ENCODE measurements at regions not wholly inside any gene's neighbourhood (a gene's known extent, or its start where the extent isn't known, plus 50 kb on each side); places are given as distances from the start of the nearest gene placed in this dataset.

DNA sequence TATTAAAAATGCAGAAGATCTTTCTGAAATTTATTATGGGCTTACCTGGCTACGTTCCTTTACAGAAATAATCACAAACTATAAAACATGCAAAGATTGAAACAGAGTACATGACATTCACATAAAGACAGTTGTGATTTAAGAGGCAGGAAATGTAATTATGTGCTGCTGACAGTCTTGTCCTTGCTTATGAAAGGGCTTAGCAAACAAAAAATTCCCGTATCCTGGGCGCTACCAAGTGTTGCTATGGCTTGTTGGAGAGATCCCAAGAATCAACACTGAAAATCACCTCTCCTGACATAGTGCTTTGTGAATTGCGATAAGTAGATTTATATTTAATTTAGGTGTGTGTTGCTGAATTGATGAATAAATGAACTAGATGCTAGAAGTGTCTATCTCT lies 352.5 kb upstream of the C9orf72 start:
- peak; percentile 82 for DNase-seq

DNA sequence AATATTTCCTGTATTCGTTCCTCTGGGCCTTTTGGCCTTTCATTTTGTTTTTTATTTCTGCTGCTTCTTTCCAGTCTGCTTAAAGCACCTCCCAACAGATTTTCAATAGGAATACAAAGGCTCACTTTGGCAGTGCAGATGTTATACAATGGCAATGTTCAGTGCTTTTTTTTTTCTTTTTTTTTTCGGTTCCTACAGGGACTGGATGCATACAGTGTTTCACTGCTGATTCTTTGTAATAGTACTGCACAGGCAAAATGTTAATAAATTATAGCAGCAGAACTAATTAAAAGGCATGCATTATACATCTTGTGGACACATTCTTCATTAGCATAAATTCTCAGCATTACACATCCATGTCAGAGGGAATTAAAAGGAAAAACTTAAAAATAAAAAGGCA lies 356.6 kb upstream of the C9orf72 start:
- no peak for DNase-seq

DNA sequence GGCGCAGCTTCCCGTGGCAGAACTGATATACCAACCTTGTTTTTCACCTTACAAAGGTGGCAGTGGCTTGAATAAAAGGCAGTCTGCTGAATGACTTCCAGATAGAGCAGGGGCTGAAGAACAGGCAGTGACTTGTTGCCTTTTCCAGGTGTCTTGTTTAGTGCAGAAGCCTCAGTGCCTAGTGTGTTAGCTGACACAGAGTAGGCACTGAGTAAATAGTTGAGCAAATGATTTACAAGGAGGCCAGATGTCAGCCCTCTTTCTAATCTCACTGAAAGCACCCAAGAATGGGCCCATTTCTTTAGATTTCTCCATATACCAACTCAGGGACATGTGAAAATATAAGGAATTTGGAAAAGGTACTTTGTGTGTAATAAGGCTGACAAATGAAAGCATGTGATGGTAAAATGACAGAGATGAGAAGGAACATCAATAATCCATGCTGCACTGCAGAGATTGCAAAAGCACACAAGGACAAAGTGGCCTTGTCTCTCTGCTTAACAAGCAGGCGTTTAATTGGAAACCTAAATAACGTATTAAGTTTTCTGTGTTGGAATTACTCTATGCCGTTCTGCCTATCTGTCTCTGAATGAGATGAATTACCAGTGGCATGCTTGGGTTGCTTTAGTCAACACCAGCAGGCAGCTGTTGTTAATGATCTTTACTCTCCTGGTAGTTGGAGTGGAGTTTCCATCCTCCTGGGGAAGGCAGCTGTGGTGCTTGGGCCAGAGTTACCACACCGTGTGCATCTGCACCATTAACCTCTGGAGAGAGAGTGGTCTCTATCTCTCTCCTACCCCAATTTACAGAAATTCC lies 360.1 kb upstream of the C9orf72 start:
- peak; percentile 59 for DNase-seq

DNA sequence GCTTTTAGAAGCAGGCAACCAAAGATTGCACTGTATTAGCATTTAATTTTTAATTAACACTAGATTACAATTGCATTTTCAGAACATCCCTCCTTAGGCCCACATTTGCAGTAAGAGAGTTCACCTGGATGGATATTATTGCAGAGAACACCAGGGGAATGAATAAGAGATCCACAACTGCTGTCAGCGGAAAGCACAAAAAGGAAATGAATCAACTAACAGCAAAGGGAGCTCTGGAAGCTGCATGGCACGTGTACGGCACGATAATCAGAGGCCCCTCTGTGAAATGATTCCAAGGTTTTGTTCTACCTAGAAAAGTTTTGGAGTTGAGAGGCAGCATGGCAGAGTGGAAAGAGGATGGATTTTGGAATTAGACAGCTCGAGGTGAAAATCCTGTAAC lies 361.2 kb upstream of the C9orf72 start:
- DNase-seq, result no peak

DNA sequence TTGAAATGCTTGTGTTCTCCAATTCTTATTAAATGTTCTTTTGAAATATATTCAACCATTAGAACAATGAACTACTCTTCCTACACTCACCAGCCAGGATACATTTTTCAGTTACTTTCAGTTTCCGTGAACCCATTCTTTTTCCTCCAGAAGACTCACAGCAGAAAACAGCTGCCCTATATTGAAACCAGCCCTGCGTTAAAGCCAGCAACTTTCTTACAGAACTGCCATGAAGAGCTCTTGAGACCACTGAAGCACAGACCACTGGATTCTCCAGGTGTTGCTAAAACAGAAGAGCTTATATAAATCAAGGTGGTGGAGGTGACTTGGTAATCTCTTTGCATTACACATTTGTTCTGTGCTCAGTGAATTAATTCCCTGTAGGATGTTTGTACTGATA lies 365.9 kb upstream of the C9orf72 start:
- peak; percentile 21 for DNase-seq

DNA sequence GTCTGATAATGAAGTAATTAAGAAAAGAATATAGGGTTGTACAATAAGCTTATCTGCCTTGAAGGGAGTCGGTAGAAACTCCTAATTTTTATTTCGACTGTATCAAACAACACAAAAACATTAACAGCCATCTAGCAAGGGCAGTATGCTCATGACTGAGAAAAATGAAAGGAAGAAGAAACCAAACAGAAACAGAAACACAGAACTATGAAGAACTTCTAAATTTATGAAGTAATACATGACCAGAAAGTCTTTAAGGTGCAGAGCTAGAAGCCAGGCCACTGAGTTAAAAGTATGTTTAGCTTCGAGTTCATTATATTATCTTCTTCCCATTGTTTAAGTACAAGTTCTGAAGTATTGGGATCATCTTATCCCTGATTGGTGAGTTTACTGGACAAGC lies 367.3 kb upstream of the C9orf72 start:
- DNase-seq, result no peak

DNA sequence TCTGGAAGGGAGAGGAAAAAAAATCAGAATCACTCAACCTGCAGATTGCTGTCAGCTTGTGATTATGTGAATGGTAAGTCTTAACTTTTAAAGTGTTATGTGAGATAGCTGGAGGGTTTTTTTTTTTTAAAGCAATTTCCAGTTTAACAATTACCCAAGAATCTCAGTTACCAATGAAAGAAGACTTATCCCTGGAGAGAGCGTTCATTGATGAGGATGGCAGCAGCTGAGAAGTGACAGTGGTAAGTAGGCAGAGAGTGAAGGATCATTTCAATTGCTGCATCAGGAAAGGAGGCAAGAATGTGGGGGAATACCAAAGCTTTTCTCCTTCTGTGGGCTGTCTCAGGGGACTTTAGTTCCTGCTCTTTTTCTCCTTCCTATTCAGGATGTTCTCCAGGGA lies 370.2 kb upstream of the C9orf72 start:
- peak; percentile 77 for DNase-seq

DNA sequence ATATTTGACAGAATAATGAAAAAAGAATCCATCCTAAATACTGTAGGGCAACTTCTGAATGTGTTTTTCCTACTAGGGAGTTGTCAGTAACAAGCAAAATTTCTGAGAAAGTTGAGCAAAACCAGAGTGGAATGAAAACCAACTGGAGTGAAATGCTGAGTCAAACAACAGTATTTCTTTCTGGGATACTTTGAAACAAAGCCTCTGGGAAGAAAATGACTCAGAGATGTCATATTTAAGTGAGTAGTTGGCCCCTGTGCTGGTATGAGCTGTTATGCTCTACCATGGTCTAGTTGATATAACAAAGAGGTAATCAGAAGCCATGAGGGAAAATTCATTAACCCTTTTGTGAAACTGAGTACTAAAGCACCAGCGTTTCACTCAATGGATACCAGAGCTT lies 372.1 kb upstream of the C9orf72 start:
- no peak for DNase-seq

DNA sequence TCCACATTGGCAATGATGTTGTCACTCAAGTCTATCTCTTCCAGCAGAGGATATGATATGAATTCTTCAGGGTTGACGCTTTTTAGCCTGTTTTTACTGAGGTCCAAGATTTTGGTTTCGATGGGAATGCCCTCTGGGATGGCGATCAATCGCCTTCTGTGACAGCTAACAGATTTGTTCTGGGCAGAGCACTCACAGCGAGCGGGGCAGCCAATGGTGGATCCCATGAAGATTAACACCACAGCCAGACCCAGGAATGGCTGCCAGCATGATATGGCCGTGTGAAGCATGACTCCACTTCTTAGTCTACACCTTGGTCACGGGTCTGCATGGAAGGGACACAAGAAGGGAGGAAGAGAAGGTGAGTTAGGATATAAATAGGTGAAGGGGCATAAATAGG lies 377.1 kb upstream of the C9orf72 start:
- no peak for DNase-seq

DNA sequence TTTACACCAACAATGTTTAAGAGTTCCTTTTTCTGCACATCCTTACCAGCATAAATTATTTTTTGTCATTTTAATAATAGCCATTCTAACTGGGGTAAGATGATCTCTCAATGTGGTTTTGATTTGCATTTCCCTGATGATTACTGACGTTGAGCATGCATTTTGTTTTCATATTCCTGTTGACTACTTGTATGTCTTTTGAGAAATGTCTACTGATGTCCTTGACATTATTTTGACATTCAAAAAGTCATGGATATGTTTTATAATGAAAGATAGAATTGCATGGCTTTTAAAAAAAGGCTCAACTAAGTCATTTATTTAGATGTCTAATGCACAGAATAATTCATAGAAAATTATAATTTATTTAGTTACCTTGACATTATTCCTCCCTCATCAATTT lies 381.6 kb upstream of the C9orf72 start:
- DNase-seq, result no peak

DNA sequence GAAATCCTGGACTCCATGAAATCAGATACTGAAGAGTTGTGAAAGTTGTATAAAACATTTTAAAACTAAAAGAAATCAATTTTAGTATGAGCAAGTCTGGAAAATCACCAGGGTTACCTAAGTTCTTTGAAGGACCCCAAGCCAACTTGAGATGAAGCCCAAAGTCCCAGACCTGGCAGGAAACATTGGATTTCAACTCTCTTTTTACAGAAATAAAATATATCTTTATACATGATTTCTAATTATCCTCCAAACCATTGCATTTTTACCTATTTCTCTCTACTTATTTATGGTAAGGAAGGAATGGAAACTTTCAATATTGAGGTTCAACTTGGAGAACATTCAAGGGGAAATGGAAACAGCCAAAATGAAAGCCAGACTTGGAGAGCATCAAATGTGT lies 390.6 kb upstream of the C9orf72 start:
- DNase-seq, result no peak

DNA sequence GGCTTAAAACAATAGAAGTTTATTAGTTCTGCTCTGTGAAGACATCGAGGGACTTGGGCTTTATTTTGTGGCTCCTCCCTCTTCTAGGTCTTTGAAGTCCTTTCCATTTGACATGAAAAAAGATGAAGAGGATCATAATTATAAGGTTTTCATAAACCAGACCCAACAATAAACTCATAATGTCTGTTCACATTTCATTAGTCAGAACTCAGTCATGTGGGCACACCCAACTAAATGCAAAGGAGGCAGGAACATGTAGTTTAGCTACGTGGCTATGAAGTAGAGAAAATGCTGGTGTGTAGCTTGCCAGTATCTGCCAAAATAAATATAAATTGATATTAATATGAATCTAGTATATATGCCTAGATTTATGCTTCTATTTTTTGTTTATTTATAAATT lies 393.9 kb upstream of the C9orf72 start:
- no peak for DNase-seq

DNA sequence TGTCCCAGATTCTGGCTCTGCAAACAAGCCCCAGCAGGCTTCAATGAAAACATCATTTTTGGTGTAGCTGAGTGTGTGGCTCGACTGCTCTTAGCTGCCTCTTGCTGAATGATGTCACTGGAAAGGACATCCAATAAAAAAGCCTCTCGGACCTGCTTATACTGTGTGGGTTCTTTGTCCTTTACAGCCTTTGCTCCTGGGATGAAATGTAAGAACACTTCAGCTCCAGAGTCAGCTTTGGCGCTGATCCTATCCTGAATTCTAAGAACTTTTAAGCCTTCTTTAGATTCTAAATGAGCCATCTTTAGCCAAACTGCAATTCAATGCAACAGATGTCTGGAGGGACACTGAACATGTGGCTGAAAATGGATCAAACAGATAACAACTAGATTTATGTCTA lies 404.6 kb upstream of the C9orf72 start:
- peak; percentile 82 for DNase-seq

DNA sequence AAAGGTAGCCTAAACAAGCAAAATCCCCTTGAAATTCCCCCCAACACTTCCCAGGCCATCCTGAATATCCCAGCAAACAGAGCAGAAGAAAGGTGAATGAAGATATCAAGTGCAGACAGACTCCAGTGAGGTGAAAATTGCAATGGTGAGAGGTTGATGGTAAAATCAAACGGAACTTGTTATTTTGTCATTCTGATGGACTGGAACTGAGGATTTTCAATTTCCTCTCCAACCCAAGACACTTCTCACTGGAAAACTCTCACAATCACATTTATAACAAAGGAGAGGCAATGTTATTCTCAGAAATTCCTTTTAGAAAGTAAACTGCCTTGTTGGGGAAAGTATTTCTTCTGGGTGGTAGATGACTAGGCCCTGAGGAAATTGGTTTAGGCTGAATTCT lies 412.4 kb upstream of the C9orf72 start:
- no peak for DNase-seq

DNA sequence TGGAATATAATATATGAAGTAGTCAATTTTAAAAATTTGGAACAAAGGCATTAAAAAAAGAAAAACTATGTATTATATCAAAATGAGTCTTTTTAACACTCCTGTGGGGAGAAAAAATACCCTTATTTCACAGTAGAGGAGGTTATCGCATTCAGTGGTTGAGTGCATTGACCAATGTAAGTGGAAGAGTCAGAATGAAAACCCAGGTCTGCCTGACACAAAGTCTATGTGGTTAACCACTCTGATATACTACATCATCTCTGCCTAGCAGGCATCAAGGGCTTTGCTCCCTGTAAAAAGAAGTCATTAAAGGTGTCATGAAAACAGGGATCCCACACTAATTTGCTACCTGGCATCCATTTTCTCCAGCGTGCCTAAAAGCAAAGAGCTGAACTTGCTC lies 417.2 kb upstream of the C9orf72 start:
- no peak for DNase-seq

DNA sequence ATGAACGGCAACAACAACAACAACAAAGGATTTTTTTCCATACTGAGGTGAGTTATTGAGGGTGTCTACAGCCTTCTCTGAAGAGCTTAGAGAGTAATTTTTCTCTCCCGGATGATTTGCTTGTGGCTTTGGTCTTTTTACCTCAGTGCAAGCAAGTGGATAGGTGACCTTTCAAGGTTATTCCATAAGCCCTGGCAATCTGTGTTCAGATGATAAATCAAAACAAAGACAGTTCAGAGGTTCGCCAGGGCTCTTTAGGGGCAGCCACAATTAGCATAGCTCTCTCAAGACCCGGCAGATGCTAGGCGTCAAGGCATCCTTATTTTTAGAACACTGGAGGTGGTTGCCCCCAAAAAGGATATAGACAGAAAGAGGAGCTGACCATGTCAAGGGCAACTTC lies 417.9 kb upstream of the C9orf72 start:
- DNase-seq, result peak; percentile 28

DNA sequence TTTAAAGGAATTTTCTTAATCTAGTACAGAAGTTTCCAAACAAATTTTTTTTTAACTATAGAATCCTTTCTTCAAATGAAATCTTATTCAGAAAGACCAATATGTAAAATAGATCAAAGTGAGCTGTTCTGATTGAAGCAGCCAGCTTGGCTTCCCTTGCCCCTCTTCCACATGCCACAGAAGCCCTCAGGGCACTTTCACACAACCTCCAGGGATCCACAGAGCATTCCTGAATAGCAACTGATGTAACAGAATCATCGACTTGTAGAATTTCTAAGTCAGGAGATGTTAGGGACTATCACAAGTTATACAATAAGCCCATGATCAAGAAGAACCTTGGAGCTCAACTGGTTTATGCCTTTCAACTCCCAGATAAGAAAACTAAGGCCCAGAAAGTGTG lies 427.8 kb upstream of the C9orf72 start:
- no peak for DNase-seq

DNA sequence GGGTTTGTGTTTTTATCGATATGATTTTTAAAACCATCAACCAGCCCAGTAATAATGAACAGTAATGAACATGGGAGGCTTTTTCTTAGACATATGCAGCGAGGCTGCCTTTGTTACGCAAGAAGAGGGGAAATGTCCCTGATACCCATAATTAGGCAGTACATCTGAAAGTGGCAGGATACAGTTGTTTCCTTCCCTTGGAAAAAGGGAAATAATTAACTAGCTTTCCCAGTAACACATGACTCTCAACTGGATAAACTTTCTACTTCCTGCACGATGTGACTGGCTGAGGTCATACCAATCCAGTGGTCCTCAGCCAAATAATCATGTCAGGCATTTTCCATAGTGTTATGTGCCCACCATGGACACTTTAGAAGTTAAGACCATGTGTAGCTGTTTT lies 431.6 kb upstream of the C9orf72 start:
- no peak for DNase-seq

DNA sequence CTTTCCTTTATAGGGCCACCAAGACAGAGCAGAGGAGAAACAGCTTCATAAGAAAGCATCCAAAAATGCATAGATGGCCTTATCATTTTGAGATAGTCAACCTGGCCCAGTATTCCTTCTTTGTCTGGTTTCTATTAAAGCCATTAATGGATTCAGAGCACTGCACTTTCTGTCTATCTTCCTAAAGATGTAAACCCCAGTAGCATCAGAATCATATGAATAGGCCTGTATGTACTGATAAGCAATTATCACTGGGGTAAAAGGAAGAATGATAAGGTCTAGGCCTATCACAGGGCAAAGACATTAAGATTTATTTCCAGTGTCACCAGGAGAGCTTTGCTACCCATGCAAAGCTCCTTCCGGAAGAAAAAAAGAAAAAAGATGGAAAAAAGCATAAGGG lies 432.5 kb upstream of the C9orf72 start:
- no peak for DNase-seq

DNA sequence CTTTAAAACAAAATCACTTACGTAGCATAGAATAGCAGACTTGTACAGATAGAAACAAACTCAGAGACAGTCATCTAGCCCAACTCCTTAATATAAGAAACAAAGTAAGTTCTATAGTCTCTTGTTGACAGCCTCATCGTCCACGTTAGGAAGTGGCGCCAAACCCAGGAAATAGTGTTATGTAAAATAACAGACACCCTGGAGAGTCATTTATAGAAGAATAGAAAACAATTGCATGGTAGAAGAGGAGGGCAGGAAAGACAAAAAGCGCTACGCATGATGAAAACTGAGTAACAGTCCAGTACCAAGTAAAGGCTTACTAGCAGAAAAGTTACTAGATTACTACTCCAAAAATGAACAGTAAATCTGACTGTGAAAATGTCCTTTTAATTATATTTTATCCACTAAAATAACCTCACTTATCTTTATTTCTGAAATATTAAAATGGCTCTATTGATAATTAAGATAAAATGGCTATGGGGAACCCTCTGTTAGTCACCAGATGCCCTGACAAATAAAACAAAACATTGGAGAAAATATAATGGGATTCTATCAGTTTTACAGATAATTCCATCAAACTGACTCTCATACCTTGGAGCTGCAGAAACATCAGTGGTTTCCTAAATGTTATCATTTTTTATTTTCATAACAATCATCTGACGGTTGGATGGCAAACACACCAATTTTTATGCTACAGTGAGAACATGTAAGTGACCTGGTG lies 434.0 kb upstream of the C9orf72 start:
- DNase-seq, result no peak

DNA sequence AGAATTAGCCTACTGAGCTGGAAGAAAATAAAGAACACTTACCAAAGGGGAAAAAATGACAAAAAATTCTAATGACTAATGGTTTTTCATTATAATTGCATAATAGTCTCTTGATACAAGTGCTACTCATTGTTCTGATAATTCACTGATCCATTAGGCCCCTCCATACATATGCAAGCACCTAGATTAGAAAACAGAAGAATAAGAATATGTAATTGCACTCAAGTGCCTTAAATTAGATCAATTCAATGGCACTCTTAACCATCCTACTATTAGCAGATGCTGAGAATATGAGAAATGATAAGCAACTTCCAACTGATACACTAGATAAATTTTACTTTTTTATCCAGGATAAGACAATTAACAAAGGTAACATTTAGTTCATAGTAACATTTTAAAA lies 440.9 kb upstream of the C9orf72 start:
- DNase-seq, result no peak

DNA sequence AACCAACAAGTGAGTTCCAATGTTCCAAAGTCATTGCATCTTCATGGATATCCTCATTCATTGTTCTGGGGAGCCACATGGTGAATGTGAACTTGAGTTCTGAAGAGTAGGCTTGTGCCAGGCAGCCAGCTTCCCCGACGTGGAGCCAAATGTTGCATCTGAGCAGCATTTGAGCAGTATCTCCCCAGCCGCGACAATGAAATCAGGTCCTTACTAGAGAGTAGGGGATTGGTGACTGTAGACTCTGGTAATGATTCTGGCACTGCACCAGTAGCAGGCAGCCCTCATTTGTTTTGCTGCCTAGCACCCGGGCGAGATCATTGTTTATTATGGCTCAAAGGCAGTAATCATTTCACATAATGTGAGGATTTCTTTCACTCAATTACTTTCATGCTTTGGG lies 451.4 kb upstream of the C9orf72 start:
- DNase-seq, result no peak

DNA sequence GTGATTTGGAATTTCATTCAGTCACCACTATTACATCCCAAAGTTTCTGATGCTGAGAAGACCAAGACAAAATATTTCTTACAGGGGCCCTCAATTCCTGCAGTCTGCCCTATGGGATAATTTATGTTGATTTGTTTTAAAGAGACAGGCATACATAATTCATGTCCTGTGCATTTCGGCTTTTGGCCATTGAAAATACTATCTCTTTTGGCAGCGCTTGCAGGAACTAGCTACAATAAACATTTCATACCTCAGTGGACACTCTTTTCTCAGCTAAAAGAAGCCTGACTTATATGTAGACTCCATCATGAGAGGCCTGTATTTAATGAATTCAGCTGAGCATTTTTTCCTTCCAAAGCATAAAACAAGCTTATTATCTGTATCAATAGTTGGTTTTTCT lies 451.9 kb upstream of the C9orf72 start:
- DNase-seq, result no peak

DNA sequence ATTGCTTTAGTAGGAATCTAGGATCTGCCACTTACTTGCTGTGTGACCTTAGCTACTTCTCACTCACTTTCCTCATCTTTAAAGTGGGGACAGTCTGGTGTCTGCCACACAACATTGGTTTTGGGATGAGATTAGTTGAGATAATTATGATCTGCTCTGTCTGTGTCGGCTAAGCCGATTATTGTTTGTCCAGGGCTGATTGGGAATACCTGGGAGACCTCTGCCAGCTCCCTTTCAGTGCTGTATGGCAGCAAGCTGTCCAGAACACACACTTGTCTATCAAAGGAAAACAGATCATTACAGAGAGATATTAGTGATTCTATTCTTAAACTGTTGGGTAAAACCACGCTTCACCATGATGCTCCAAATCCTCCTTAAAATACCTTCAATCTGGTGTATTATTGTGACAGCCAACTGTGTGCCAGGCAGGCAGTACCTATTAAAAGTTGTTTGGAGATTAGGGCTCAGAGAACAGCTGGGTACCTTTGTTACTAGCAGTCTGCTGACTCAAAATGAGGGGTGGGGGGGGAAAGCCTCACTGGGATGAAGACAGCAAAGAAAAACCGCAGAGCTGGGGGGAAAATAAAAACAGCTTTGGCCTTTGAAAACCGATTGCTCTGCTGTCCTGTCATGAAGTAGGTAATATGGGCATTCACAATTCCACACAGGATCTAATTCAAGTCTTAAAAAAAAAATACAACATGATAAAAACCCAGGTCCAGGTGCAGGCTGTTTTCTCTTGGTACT lies 458.4 kb upstream of the C9orf72 start:
- DNase-seq, result peak; percentile 97

Measured in NCI-H82 (cell line).